ENCODE measurements at regions not wholly inside any gene's neighbourhood (a gene's known extent, or its start where the extent isn't known, plus 50 kb on each side); places are given as distances from the start of the nearest gene placed in this dataset.

GRCh38 chr20:56722042-56722441, 92.9 kb downstream of the TFAP2C start:
- Histone ChIP-seq H3K9me2 (ENCODE audit: insufficient read depth, low read length) (no peaks in the 10 kb centered on the region), H3K36me3 (ENCODE audit: insufficient read depth, low read length) (no peaks in the 10 kb centered on the region), H3K27ac (ENCODE audit: low read length) (no peak overlapping the region), H3F3A (ENCODE audit: insufficient read depth, low read length, poor library complexity, severe bottlenecking) (no peaks in the 10 kb centered on the region), H3K27me3 (ENCODE audit: insufficient read depth, low read depth, low read length) (no peaks in the 10 kb centered on the region), H3K4me2 (ENCODE audit: low read length) (no peak overlapping the region), H3K9me3 (ENCODE audit: low read length) (no peaks in the 10 kb centered on the region), H3K79me2 (replicated peaks; ENCODE audit: insufficient read depth, low read length) (no peaks in the 10 kb centered on the region), H3K4me3 (ENCODE audit: low read length) (no peak overlapping the region), H3K9ac (ENCODE audit: low read length) (no peak overlapping the region), H2AFZ (ENCODE audit: low read depth, low read length) (no peak overlapping the region), H4K20me1 (ENCODE audit: insufficient read depth) (no peaks in the 10 kb centered on the region)
- TF ChIP-seq TAF1 (IDR thresholded peaks at IDR 0.05; ENCODE audit: low read depth) (no peak), RAD21 (conservative IDR thresholded peaks at IDR 0.05) (no peak), SMC3 (conservative IDR thresholded peaks at IDR 0.05; ENCODE audit: poor library complexity) (no peak), EP300 (conservative IDR thresholded peaks at IDR 0.05; ENCODE audit: poor library complexity, severe bottlenecking) (no peak), MXI1 (conservative IDR thresholded peaks at IDR 0.05; ENCODE audit: poor library complexity, severe bottlenecking) (no peak), EZH2 (IDR thresholded peaks at IDR 0.05; ENCODE audit: borderline replicate concordance, insufficient read depth, low read length, poor library complexity, severe bottlenecking) (no peak), CTCF (IDR thresholded peaks at IDR 0.05; ENCODE audit: poor library complexity, severe bottlenecking) (no peak), REST (IDR thresholded peaks at IDR 0.05; ENCODE audit: borderline replicate concordance) (no peak), POLR2AphosphoS5 (IDR thresholded peaks at IDR 0.05) (no peak)

GRCh38 chr20:56723331-56723730, 94.2 kb downstream of the TFAP2C start:
- H3K4me3 ChIP-seq (ENCODE audit: low read length), result no peak overlapping the region
- H3K79me2 ChIP-seq (replicated peaks; ENCODE audit: insufficient read depth, low read length), result no peaks in the 10 kb centered on the region
- H3K27ac ChIP-seq (ENCODE audit: low read length), result no peak overlapping the region
- H3K4me2 ChIP-seq (ENCODE audit: low read length), result no peak overlapping the region
- H4K20me1 ChIP-seq (ENCODE audit: insufficient read depth), result no peaks in the 10 kb centered on the region
- TF ChIP-seq SMC3 (conservative IDR thresholded peaks at IDR 0.05; ENCODE audit: poor library complexity) (no peak), MXI1 (conservative IDR thresholded peaks at IDR 0.05; ENCODE audit: poor library complexity, severe bottlenecking) (no peak), TAF1 (IDR thresholded peaks at IDR 0.05; ENCODE audit: low read depth) (no peak), EP300 (conservative IDR thresholded peaks at IDR 0.05; ENCODE audit: poor library complexity, severe bottlenecking) (no peak), RAD21 (conservative IDR thresholded peaks at IDR 0.05) (no peak), POLR2AphosphoS5 (IDR thresholded peaks at IDR 0.05) (no peak)
- H3K9me2 ChIP-seq (ENCODE audit: insufficient read depth, low read length), result no peaks in the 10 kb centered on the region
- H3K9me3 ChIP-seq (ENCODE audit: low read length), result no peaks in the 10 kb centered on the region
- H3K9ac ChIP-seq (ENCODE audit: low read length), result no peak overlapping the region
- H2AFZ ChIP-seq (ENCODE audit: low read depth, low read length), result no peak overlapping the region
- no peaks in the 10 kb centered on the region for H3F3A ChIP-seq (ENCODE audit: insufficient read depth, low read length, poor library complexity, severe bottlenecking)
- no peaks in the 10 kb centered on the region for H3K36me3 ChIP-seq (ENCODE audit: insufficient read depth, low read length)
- H3K27me3 ChIP-seq (ENCODE audit: insufficient read depth, low read depth, low read length), result no peaks in the 10 kb centered on the region
